ENCODE measurements at regions not wholly inside any gene's neighbourhood (a gene's known extent, or its start where the extent isn't known, plus 50 kb on each side); places are given as distances from the start of the nearest gene placed in this dataset.
"Not testable (repeated sequence)": the region's sequence is repeated elsewhere in the genome, so short reads cannot be mapped to it uniquely, and the experiment has no call there.

DNA sequence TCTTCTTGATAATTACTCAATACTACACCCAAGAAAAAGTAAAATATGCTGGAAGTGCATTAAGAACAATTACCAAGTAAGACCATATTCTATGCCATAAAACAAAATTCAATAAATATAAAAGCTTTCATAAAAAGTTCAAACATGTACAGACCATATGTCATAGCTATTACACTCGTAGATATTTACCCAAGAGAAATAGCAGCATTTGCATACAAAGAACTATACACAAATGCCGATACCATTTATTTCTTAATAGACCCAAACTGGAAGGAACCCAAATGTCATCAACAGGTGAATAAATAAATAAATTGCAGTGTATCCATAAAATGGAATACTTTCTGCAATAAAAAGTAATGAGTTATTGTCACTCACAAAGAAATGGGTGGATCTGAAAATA is 78.3 kb upstream of the SLC16A7 start:
- Histone ChIP-seq H3K36me3 (ENCODE audit: control insufficient read depth in 5 of 5, insufficient read depth in 5 of 5, low read length in 5 of 5) (no peaks in the 10 kb centered on the region), H3K4me3 (ENCODE audit: low read depth in 1 of 5, low read length in 5 of 5) (no peak overlapping the region), H3K9me3 (ENCODE audit: control insufficient read depth in 5 of 5, low read length in 5 of 5) (no peaks in the 10 kb centered on the region), H3K4me1 (ENCODE audit: control insufficient read depth in 5 of 5, insufficient read depth in 5 of 5, low read length in 5 of 5) (no peaks in the 10 kb centered on the region), H3K27me3 (ENCODE audit: control insufficient read depth in 5 of 5, insufficient read depth in 4 of 5, low read length in 5 of 5) (no peaks in the 10 kb centered on the region), H3K9ac (ENCODE audit: low read length in 5 of 5) (no peak overlapping the region), H3K27ac (ENCODE audit: low read depth, low read length) (no peak overlapping the region)

DNA sequence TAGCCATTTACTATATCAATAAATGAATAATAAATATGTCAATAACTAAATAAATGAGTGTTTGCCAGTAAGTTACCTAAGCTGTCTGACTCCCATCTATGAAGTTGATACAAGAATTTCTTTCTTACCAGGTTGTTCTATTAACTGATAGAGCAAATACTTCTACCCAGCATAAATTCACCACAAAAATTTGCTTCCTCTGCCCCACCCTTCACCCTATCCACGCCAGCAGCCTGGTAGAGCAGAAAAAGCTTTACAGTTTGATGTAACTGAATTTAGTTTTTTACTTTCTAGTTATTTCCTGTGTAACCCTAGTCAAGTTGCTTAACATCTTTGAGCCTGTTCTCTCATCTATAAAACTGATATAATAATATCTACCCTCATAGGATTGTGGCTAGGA is 94.9 kb upstream of the SLC16A7 start:
- H3K9ac ChIP-seq (ENCODE audit: low read length in 5 of 5), result no peak overlapping the region
- no peaks in the 10 kb centered on the region for H3K9me3 ChIP-seq (ENCODE audit: control insufficient read depth in 5 of 5, low read length in 5 of 5)
- no peak overlapping the region for H3K27ac ChIP-seq (ENCODE audit: low read depth, low read length)
- H3K27me3 ChIP-seq (ENCODE audit: control insufficient read depth in 5 of 5, insufficient read depth in 4 of 5, low read length in 5 of 5), result no peaks in the 10 kb centered on the region
- no peak overlapping the region for H3K4me3 ChIP-seq (ENCODE audit: low read depth in 1 of 5, low read length in 5 of 5)
- no peaks in the 10 kb centered on the region for H3K4me1 ChIP-seq (ENCODE audit: control insufficient read depth in 5 of 5, insufficient read depth in 5 of 5, low read length in 5 of 5)
- no peaks in the 10 kb centered on the region for H3K36me3 ChIP-seq (ENCODE audit: control insufficient read depth in 5 of 5, insufficient read depth in 5 of 5, low read length in 5 of 5)

DNA sequence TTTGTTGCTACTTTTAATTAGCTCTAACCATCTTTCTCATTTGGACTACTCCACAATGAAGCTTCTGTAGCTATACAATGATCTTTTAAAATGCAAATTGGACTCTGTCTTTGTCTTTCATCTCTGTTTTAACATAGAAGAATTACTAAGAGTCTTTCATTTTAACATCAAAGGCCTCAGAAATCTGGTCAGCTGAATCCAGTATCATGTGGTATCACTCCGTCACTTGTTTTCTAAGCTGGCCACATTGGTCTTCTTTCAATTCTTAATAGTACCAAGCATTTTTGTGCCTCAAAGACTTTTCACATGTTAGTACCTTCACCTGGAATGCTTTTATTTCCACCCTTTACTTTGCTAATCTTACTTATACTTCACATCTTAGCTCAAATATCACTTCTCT is 95.5 kb upstream of the SLC16A7 start:
- Histone ChIP-seq H3K27me3 (ENCODE audit: control insufficient read depth in 5 of 5, insufficient read depth in 4 of 5, low read length in 5 of 5) (no peaks in the 10 kb centered on the region), H3K9ac (ENCODE audit: low read length in 5 of 5) (no peak overlapping the region), H3K4me1 (ENCODE audit: control insufficient read depth in 5 of 5, insufficient read depth in 5 of 5, low read length in 5 of 5) (no peaks in the 10 kb centered on the region), H3K27ac (ENCODE audit: low read depth, low read length) (no peak overlapping the region), H3K36me3 (ENCODE audit: control insufficient read depth in 5 of 5, insufficient read depth in 5 of 5, low read length in 5 of 5) (no peaks in the 10 kb centered on the region), H3K4me3 (ENCODE audit: low read depth in 1 of 5, low read length in 5 of 5) (no peak overlapping the region), H3K9me3 (ENCODE audit: control insufficient read depth in 5 of 5, low read length in 5 of 5) (no peaks in the 10 kb centered on the region)

DNA sequence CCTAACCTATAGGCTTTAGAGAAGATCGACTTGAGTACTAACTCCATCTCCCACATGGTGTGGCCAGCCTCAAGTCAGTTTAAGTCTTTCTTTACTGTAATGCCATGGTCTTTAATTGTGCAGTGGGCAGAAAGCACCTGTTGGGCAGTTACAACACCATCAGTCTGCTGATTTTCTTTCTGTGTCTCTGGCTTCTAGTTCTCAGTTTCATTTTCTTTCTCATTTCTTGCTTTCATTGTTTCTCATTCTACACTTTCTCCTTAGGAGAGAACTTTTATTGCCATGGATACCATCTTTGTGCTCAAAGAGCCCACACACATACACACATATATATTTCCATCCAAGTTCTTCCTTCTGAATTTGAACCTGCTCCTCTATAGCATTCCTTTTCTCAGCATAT is 96.1 kb upstream of the SLC16A7 start:
- no peaks in the 10 kb centered on the region for H3K27me3 ChIP-seq (ENCODE audit: control insufficient read depth in 5 of 5, insufficient read depth in 4 of 5, low read length in 5 of 5)
- no peaks in the 10 kb centered on the region for H3K36me3 ChIP-seq (ENCODE audit: control insufficient read depth in 5 of 5, insufficient read depth in 5 of 5, low read length in 5 of 5)
- no peak overlapping the region for H3K9ac ChIP-seq (ENCODE audit: low read length in 5 of 5)
- H3K27ac ChIP-seq (ENCODE audit: low read depth, low read length), result no peak overlapping the region
- no peaks in the 10 kb centered on the region for H3K4me1 ChIP-seq (ENCODE audit: control insufficient read depth in 5 of 5, insufficient read depth in 5 of 5, low read length in 5 of 5)
- H3K9me3 ChIP-seq (ENCODE audit: control insufficient read depth in 5 of 5, low read length in 5 of 5), result no peaks in the 10 kb centered on the region
- H3K4me3 ChIP-seq (ENCODE audit: low read depth in 1 of 5, low read length in 5 of 5), result no peak overlapping the region

DNA sequence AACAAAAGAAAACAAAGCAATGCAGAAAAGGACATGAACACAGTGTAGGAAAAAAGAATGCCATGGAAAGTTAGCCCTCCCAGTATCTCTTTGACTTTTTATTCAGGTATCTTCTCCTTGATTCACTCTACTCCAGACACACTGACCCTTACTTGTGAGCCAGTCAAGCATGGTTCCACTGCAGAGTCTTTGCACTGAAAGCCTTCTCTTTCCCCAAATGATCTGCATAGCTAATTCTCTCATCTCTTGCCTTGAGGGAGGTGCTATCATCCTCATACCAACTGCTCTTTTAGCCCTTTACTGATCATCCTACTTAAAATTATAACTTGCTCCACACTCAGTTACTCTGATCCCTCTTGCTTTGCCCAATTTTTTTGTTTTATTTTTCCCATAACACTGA is 101.2 kb upstream of the SLC16A7 start:
- no peaks in the 10 kb centered on the region for H3K4me1 ChIP-seq (ENCODE audit: control insufficient read depth in 5 of 5, insufficient read depth in 5 of 5, low read length in 5 of 5)
- H3K27me3 ChIP-seq (ENCODE audit: control insufficient read depth in 5 of 5, insufficient read depth in 4 of 5, low read length in 5 of 5), result no peaks in the 10 kb centered on the region
- no peak overlapping the region for H3K27ac ChIP-seq (ENCODE audit: low read depth, low read length)
- H3K4me3 ChIP-seq (ENCODE audit: low read depth in 1 of 5, low read length in 5 of 5), result no peak overlapping the region
- no peak overlapping the region for H3K9ac ChIP-seq (ENCODE audit: low read length in 5 of 5)
- no peaks in the 10 kb centered on the region for H3K9me3 ChIP-seq (ENCODE audit: control insufficient read depth in 5 of 5, low read length in 5 of 5)
- no peaks in the 10 kb centered on the region for H3K36me3 ChIP-seq (ENCODE audit: control insufficient read depth in 5 of 5, insufficient read depth in 5 of 5, low read length in 5 of 5)

DNA sequence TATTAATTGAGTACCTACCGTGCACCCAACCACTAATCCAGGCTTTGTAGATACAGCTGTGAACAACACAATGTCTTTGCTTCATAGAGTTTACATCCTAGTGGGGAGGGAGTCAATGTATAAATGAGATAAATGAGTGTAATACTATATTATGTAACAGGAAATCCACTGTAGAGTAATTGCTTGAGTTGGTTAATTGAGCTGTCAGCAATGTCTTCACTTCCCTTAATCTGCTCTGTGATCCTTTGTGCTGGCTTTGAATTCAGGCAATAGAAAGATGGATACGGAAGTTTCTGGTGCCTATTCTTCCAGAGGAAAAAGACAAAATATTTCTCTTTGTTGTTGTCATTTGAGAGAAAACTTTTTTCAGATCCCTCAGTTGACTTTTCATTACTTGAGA is 104.0 kb upstream of the SLC16A7 start:
- Histone ChIP-seq H3K9ac (ENCODE audit: low read length in 5 of 5) (no peak overlapping the region), H3K4me3 (ENCODE audit: low read depth in 1 of 5, low read length in 5 of 5) (no peak overlapping the region), H3K9me3 (ENCODE audit: control insufficient read depth in 5 of 5, low read length in 5 of 5) (no peaks in the 10 kb centered on the region), H3K4me1 (ENCODE audit: control insufficient read depth in 5 of 5, insufficient read depth in 5 of 5, low read length in 5 of 5) (no peaks in the 10 kb centered on the region), H3K27me3 (ENCODE audit: control insufficient read depth in 5 of 5, insufficient read depth in 4 of 5, low read length in 5 of 5) (no peaks in the 10 kb centered on the region), H3K36me3 (ENCODE audit: control insufficient read depth in 5 of 5, insufficient read depth in 5 of 5, low read length in 5 of 5) (no peaks in the 10 kb centered on the region), H3K27ac (ENCODE audit: low read depth, low read length) (no peak overlapping the region)

DNA sequence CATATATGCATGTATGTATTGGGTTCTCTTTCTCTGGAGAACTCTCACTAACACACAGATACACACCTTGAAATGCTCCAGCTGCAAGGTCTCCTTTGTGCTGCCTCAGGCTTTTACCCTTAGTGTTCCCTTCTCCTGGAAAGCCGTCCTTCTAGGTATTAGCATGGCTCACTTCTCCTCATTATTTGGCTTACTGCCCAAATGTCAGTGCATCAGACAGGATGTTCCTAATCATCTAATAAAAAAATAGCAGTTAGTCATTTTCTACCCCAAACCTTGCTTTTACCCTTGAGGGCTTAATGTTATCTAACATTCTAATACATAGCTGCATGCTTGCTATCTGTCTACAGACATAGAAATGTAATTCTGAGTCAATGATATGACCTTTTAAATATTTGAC is 109.0 kb upstream of the SLC16A7 start:
- no peak overlapping the region for H3K27ac ChIP-seq (ENCODE audit: low read depth, low read length)
- no peak overlapping the region for H3K4me3 ChIP-seq (ENCODE audit: low read depth in 1 of 5, low read length in 5 of 5)

DNA sequence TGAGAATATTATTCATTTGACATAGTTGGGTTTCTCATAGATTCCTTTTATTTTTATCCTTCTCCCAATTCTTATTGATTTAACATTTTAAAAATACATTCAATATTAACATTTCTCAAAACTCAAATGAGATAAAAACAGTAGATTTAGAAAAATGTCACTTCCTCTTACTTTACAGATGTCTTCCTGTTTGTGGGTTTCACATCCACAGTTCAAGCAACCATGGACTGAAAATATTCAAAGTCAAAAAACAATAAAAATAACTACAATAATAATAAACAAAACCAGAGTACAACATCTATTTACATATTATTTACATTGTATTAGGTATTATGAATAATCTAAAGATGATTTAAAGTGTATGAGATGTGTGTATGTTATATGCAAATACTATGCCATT is 111.3 kb upstream of the SLC16A7 start:
- H3K9me3 ChIP-seq (ENCODE audit: control insufficient read depth in 5 of 5, low read length in 5 of 5), result peaks cover 0 to 2% (median 0%) of the 10 kb centered on the region in 5 donors
- no peaks in the 10 kb centered on the region for H3K27me3 ChIP-seq (ENCODE audit: control insufficient read depth in 5 of 5, insufficient read depth in 4 of 5, low read length in 5 of 5)
- H3K4me3 ChIP-seq (ENCODE audit: low read depth in 1 of 5, low read length in 5 of 5), result no peak overlapping the region
- H3K36me3 ChIP-seq (ENCODE audit: control insufficient read depth in 5 of 5, insufficient read depth in 5 of 5, low read length in 5 of 5), result no peaks in the 10 kb centered on the region
- H3K9ac ChIP-seq (ENCODE audit: low read length in 5 of 5), result no peak overlapping the region
- no peak overlapping the region for H3K27ac ChIP-seq (ENCODE audit: low read depth, low read length)
- H3K4me1 ChIP-seq (ENCODE audit: control insufficient read depth in 5 of 5, insufficient read depth in 5 of 5, low read length in 5 of 5), result no peaks in the 10 kb centered on the region

More for the DNA sequence above, 109.0 kb upstream of the SLC16A7 start:
- H3K27me3 ChIP-seq (ENCODE audit: control insufficient read depth in 5 of 5, insufficient read depth in 4 of 5, low read length in 5 of 5), result no peaks in the 10 kb centered on the region
- H3K36me3 ChIP-seq (ENCODE audit: control insufficient read depth in 5 of 5, insufficient read depth in 5 of 5, low read length in 5 of 5), result no peaks in the 10 kb centered on the region
- H3K9me3 ChIP-seq (ENCODE audit: control insufficient read depth in 5 of 5, low read length in 5 of 5), result peaks cover 0 to 2% (median 0%) of the 10 kb centered on the region in 5 donors
- no peaks in the 10 kb centered on the region for H3K4me1 ChIP-seq (ENCODE audit: control insufficient read depth in 5 of 5, insufficient read depth in 5 of 5, low read length in 5 of 5)
- no peak overlapping the region for H3K9ac ChIP-seq (ENCODE audit: low read length in 5 of 5)

DNA sequence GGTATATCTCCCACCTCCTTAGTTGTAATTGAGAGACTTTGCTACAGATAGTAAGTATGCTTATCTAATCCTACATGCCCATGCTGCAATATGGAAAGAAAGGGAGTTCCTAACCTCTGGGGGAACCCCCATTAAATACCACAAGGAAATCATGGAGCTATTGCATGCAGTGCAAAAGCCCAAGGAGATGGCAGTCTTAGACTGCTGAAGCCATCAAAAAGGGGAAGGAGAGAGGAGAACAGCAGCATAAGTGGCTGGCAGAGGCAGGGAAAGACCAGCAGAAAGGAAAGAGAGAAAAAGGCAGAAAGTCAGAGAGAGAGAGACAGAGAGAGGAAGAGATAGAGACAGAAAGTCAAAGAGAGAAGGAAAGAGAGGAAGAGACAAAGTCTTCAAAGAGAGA is 121.6 kb upstream of the SLC16A7 start:
- H3K27ac ChIP-seq (ENCODE audit: low read depth, low read length); H3K27me3 ChIP-seq (ENCODE audit: control insufficient read depth in 5 of 5, insufficient read depth in 4 of 5, low read length in 5 of 5); H3K36me3 ChIP-seq (ENCODE audit: control insufficient read depth in 5 of 5, insufficient read depth in 5 of 5, low read length in 5 of 5); H3K4me3 ChIP-seq (ENCODE audit: low read depth in 1 of 5, low read length in 5 of 5); H3K9ac ChIP-seq (ENCODE audit: low read length in 5 of 5); H3K4me1 ChIP-seq (ENCODE audit: control insufficient read depth in 5 of 5, insufficient read depth in 5 of 5, low read length in 5 of 5); H3K9me3 ChIP-seq (ENCODE audit: control insufficient read depth in 5 of 5, low read length in 5 of 5): not testable (repeated sequence)

DNA sequence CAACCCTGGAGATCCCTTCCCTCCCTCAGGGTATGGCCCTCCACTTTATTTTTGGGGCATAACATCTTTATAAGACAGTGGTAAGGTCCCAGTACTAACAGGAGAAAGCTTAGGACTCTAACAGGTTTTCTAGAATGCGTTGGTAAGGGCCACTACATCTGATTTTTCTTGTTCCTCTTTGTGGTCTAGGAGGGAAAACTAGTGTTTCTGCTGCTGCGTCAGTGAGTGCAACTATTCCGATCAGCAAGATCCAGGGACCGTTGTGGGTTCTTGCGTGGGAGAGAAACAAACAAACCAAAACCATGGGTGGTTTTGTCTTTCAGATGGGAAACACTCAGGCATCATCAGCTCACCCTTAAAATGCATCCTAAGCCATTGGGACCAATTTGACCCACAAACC is 123.6 kb upstream of the SLC16A7 start:
- Histone ChIP-seq H3K4me1 (ENCODE audit: control insufficient read depth in 5 of 5, insufficient read depth in 5 of 5, low read length in 5 of 5) (no peaks in the 10 kb centered on the region), H3K9me3 (ENCODE audit: control insufficient read depth in 5 of 5, low read length in 5 of 5) (no peaks in the 10 kb centered on the region), H3K36me3 (ENCODE audit: control insufficient read depth in 5 of 5, insufficient read depth in 5 of 5, low read length in 5 of 5) (no peaks in the 10 kb centered on the region), H3K4me3 (ENCODE audit: low read depth in 1 of 5, low read length in 5 of 5) (no peak overlapping the region), H3K27ac (ENCODE audit: low read depth, low read length) (no peak overlapping the region), H3K27me3 (ENCODE audit: control insufficient read depth in 5 of 5, insufficient read depth in 4 of 5, low read length in 5 of 5) (no peaks in the 10 kb centered on the region), H3K9ac (ENCODE audit: low read length in 5 of 5) (no peak overlapping the region)

DNA sequence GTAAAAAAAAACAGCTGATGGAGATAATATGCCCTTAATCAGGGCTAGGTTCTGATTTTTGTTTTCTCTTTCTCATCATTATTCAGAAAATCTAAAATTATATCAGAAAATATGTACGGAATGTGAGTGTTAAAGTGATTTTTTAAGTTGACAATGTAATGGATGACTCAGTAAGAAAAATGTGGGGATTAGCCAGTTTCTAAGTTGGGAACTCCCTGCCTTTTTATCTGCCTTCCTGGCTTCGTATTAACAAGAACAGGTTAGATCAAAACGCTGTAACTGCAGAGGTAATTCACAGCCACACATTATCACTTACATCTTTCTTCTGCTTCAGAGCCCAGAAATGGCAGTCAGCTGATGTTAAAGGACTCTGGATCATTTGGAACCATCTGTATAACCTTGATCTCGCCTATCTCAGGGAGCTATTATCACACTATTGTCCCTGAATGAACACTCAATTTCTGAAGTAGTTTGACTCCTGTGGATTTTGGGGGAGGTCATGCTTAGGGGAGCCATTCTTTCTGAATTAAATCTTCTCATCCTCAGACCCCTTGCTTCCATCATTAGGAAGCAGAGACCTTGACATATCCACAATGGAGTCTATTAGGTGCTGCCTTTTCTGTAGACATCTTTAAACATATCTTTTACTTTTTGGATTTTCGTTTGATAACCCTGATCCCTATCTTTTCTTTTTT is 135.7 kb upstream of the SLC16A7 start:
- no peaks in the 10 kb centered on the region for H3K9me3 ChIP-seq (ENCODE audit: control insufficient read depth in 5 of 5, low read length in 5 of 5)
- H3K27ac ChIP-seq (ENCODE audit: low read depth, low read length), result no peak overlapping the region

More for the DNA sequence above, 135.7 kb upstream of the SLC16A7 start:
- Histone ChIP-seq H3K4me3 (ENCODE audit: low read depth in 1 of 5, low read length in 5 of 5) (no peak overlapping the region), H3K36me3 (ENCODE audit: control insufficient read depth in 5 of 5, insufficient read depth in 5 of 5, low read length in 5 of 5) (no peaks in the 10 kb centered on the region), H3K4me1 (ENCODE audit: control insufficient read depth in 5 of 5, insufficient read depth in 5 of 5, low read length in 5 of 5) (no peaks in the 10 kb centered on the region), H3K27me3 (ENCODE audit: control insufficient read depth in 5 of 5, insufficient read depth in 4 of 5, low read length in 5 of 5) (no peaks in the 10 kb centered on the region), H3K9ac (ENCODE audit: low read length in 5 of 5) (no peak overlapping the region)

All from subcutaneous abdominal adipose tissue (tissue), 5 donors.